ENCODE measurements at regions not wholly inside any gene's neighbourhood (a gene's known extent, or its start where the extent isn't known, plus 50 kb on each side); places are given as distances from the start of the nearest gene placed in this dataset.

DNA sequence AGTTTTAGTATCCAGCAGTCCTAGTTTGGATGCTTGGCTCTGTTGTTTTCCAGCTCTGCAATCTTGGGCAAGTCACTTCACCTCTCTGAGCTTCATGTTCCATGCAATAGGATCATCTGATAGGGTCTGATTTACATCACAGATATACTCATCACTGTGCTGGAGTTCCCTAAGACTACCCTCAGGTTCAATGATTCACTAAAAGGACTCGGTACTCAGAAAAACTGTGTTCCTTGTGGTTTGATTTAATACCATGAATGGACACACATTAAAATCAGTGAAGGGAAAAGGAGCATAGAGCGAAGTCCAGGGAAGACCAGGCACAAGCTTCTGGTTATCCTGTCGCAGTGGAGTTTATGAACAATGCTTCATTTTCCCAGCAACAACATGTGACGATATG is 119.9 kb upstream of the EFNA5 start:
- Histone ChIP-seq H2BK120ac (ENCODE audit: low read depth, low read length) (no peak overlapping the region), H3K4me3 (ENCODE audit: low read length in 2 of 2) (no peak overlapping the region), H3K27ac (replicated peaks; ENCODE audit: low read length) (no peak overlapping the region), H2BK5ac (ENCODE audit: low read length) (no peak overlapping the region), H3K27me3 (ENCODE audit: control insufficient read depth in 3 of 3, insufficient read depth in 3 of 3, low read depth in 1 of 3, low read length in 3 of 3) (no peaks in the 10 kb centered on the region), H3K23ac (ENCODE audit: low read depth, low read length, poor library complexity) (no peak overlapping the region), H3K4me2 (ENCODE audit: insufficient read depth, low read length, poor library complexity, severe bottlenecking) (no peak overlapping the region), H2AK5ac (ENCODE audit: low read depth, low read length) (no peak overlapping the region), H2BK12ac (ENCODE audit: low read length) (no peak overlapping the region), H2AFZ (ENCODE audit: low read length) (no peak overlapping the region), H3K9me3 (replicated peaks in 1 of 2; ENCODE audit: control insufficient read depth in 2 of 2, insufficient read depth in 1 of 2, low read depth in 1 of 2, low read length in 2 of 2) (peaks cover 9 to 16% of the 10 kb centered on the region in 2 donors), H2BK15ac (ENCODE audit: low read length) (no peak overlapping the region), H3K36me3 (replicated peaks in 1 of 2; ENCODE audit: control insufficient read depth in 2 of 2, insufficient read depth in 2 of 2, low read length in 2 of 2) (no peaks in the 10 kb centered on the region), H3K18ac (ENCODE audit: low read length) (no peak overlapping the region), H3K4me1 (ENCODE audit: control insufficient read depth in 2 of 2, insufficient read depth in 1 of 2, low read depth in 1 of 2, low read length in 2 of 2) (no peaks in the 10 kb centered on the region), H3K79me1 (ENCODE audit: low read depth, low read length) (no peaks in the 10 kb centered on the region), H3K9ac (ENCODE audit: low read depth, low read length, poor library complexity) (no peak overlapping the region), H4K91ac (ENCODE audit: low read depth, low read length, poor library complexity) (no peak overlapping the region), H3K4ac (ENCODE audit: low read length) (no peak overlapping the region), H3K14ac (ENCODE audit: low read length) (no peak overlapping the region), H4K8ac (ENCODE audit: low read depth, low read length) (no peak overlapping the region)
- DNase-seq (ENCODE audit: low spot score): no peak
- no CpG with 5 or more reads among the region's 4 CpGs for WGBS, 2 donors (ENCODE audit: extremely low coverage in 2 of 2, insufficient read length in 2 of 2, insufficient replicate concordance in 1 of 2)

DNA sequence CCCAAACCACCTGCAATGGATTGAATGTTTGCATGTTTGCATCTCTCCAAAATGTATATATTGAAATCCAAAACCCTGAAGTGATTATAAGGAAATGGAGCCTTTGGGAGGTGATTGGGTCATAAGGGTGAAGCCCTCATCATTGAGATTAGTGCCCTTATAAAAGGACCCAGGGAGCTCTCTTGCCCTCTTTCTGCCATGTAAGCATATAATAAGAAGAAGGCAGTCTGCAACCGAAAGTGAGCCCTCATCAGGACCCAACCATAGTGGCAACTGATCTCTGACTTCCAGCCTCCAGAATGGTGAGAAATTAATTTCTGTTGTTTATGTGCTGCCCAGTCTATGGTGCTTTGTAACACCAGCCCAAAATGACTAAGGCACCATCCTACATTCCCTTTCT is 115.7 kb upstream of the EFNA5 start:
- Histone ChIP-seq H3K14ac (ENCODE audit: low read length) (no peak overlapping the region), H2BK120ac (ENCODE audit: low read depth, low read length) (no peak overlapping the region), H2AK5ac (ENCODE audit: low read depth, low read length) (no peak overlapping the region), H3K27me3 (ENCODE audit: control insufficient read depth in 3 of 3, insufficient read depth in 3 of 3, low read depth in 1 of 3, low read length in 3 of 3) (no peaks in the 10 kb centered on the region), H3K4ac (ENCODE audit: low read length) (no peak overlapping the region), H3K4me1 (ENCODE audit: control insufficient read depth in 2 of 2, insufficient read depth in 1 of 2, low read depth in 1 of 2, low read length in 2 of 2) (peaks cover 0 to 2% of the 10 kb centered on the region in 2 donors), H3K79me1 (ENCODE audit: low read depth, low read length) (no peaks in the 10 kb centered on the region), H3K4me2 (ENCODE audit: insufficient read depth, low read length, poor library complexity, severe bottlenecking) (no peak overlapping the region), H4K91ac (ENCODE audit: low read depth, low read length, poor library complexity) (no peak overlapping the region), H2AFZ (ENCODE audit: low read length) (no peak overlapping the region), H3K9ac (ENCODE audit: low read depth, low read length, poor library complexity) (no peak overlapping the region), H4K8ac (ENCODE audit: low read depth, low read length) (no peak overlapping the region), H3K18ac (ENCODE audit: low read length) (no peak overlapping the region), H3K4me3 (ENCODE audit: low read length in 2 of 2) (no peak overlapping the region), H2BK5ac (ENCODE audit: low read length) (no peak overlapping the region), H2BK15ac (ENCODE audit: low read length) (no peak overlapping the region), H3K23ac (ENCODE audit: low read depth, low read length, poor library complexity) (no peak overlapping the region), H2BK12ac (ENCODE audit: low read length) (no peak overlapping the region), H3K27ac (replicated peaks; ENCODE audit: low read length) (no peak overlapping the region), H3K9me3 (replicated peaks in 1 of 2; ENCODE audit: control insufficient read depth in 2 of 2, insufficient read depth in 1 of 2, low read depth in 1 of 2, low read length in 2 of 2) (peaks cover 9 to 18% of the 10 kb centered on the region in 2 donors), H3K36me3 (replicated peaks in 1 of 2; ENCODE audit: control insufficient read depth in 2 of 2, insufficient read depth in 2 of 2, low read length in 2 of 2) (no peaks in the 10 kb centered on the region)
- no peak for DNase-seq (ENCODE audit: low spot score)
- WGBS, 2 donors (ENCODE audit: extremely low coverage in 2 of 2, insufficient read length in 2 of 2, insufficient replicate concordance in 1 of 2): no CpG with 5 or more reads among the region's 1 CpG

DNA sequence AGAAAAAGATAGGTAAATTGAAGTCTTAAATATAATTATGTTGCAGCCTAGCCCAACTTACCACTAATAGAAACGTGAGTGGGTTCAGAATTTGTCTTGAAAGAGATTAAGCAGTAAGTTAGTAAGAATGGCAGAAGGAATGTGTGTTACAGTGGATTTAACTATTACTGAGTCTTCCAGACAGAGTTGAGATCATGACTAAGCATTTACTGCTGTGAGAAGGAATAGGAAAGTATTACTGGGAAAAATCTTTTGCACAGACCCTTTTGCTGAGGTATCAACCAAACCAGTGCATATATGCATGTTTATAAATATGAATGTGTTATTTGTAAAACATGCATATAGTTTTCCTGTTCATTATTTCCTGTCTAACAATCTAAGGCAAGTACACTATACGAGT is 112.8 kb upstream of the EFNA5 start:
- Histone ChIP-seq H2AFZ (ENCODE audit: low read length) (no peak overlapping the region), H3K27ac (replicated peaks; ENCODE audit: low read length) (no peak overlapping the region)
- no CpG with 5 or more reads among the region's 2 CpGs for WGBS, 2 donors (ENCODE audit: extremely low coverage in 2 of 2, insufficient read length in 2 of 2, insufficient replicate concordance in 1 of 2)

DNA sequence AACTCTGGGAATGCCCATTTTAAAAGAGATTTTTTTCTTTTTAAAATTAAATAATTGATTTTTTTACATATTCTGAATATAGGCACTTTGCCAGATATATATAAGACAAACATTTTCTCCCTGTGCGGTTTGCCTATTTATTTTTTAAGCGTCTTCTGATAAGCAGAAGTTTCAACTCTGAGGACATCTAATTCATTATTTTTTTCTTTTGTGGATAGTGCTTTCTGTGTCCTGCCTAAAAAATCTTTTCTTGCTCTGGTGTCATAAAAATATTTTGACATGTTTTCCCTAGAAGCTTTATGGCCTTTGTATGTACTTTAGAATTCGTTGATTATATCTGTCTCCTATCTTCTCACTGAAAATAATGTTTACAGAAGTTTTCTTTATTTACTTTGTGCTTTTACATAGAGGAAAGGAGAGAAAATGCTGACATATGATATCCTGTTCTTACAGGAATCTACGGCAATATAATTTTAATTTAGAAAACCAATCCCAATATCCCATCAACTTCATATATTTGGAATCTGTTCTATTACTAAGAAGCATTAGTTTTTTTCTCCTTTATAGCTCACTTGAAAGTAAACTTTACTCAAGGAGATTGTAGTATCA is 111.9 kb upstream of the EFNA5 start:
- no peak overlapping the region for H4K91ac ChIP-seq (ENCODE audit: low read depth, low read length, poor library complexity)
- no peak overlapping the region for H2BK15ac ChIP-seq (ENCODE audit: low read length)
- DNase-seq (ENCODE audit: low spot score): no peak
- H2BK120ac ChIP-seq (ENCODE audit: low read depth, low read length): no peak overlapping the region
- H3K36me3 ChIP-seq (replicated peaks in 1 of 2; ENCODE audit: control insufficient read depth in 2 of 2, insufficient read depth in 2 of 2, low read length in 2 of 2): no peaks in the 10 kb centered on the region
- peaks cover 9 to 20% of the 10 kb centered on the region in 2 donors for H3K9me3 ChIP-seq (replicated peaks in 1 of 2; ENCODE audit: control insufficient read depth in 2 of 2, insufficient read depth in 1 of 2, low read depth in 1 of 2, low read length in 2 of 2)
- H3K9ac ChIP-seq (ENCODE audit: low read depth, low read length, poor library complexity): no peak overlapping the region
- H3K27ac ChIP-seq (replicated peaks; ENCODE audit: low read length): no peak overlapping the region
- no peak overlapping the region for H3K4me2 ChIP-seq (ENCODE audit: insufficient read depth, low read length, poor library complexity, severe bottlenecking)
- no peak overlapping the region for H3K18ac ChIP-seq (ENCODE audit: low read length)
- no peaks in the 10 kb centered on the region for H3K27me3 ChIP-seq (ENCODE audit: control insufficient read depth in 3 of 3, insufficient read depth in 3 of 3, low read depth in 1 of 3, low read length in 3 of 3)
- H3K23ac ChIP-seq (ENCODE audit: low read depth, low read length, poor library complexity): no peak overlapping the region
- no peak overlapping the region for H4K8ac ChIP-seq (ENCODE audit: low read depth, low read length)
- no peak overlapping the region for H2AFZ ChIP-seq (ENCODE audit: low read length)
- peaks cover 0 to 12% of the 10 kb centered on the region in 2 donors for H3K4me1 ChIP-seq (ENCODE audit: control insufficient read depth in 2 of 2, insufficient read depth in 1 of 2, low read depth in 1 of 2, low read length in 2 of 2)
- H2AK5ac ChIP-seq (ENCODE audit: low read depth, low read length): no peak overlapping the region
- WGBS, 2 donors (ENCODE audit: extremely low coverage in 2 of 2, insufficient read length in 2 of 2, insufficient replicate concordance in 1 of 2): no CpG with 5 or more reads among the region's 4 CpGs
- no peak overlapping the region for H3K14ac ChIP-seq (ENCODE audit: low read length)
- no peaks in the 10 kb centered on the region for H3K79me1 ChIP-seq (ENCODE audit: low read depth, low read length)
- H3K4ac ChIP-seq (ENCODE audit: low read length): no peak overlapping the region
- H2BK12ac ChIP-seq (ENCODE audit: low read length): no peak overlapping the region
- H2BK5ac ChIP-seq (ENCODE audit: low read length): no peak overlapping the region
- no peak overlapping the region for H3K4me3 ChIP-seq (ENCODE audit: low read length in 2 of 2)

More for the DNA sequence above, 112.8 kb upstream of the EFNA5 start:
- no peak overlapping the region for H3K9ac ChIP-seq (ENCODE audit: low read depth, low read length, poor library complexity)
- no peak overlapping the region for H3K18ac ChIP-seq (ENCODE audit: low read length)
- no peak overlapping the region for H3K4me2 ChIP-seq (ENCODE audit: insufficient read depth, low read length, poor library complexity, severe bottlenecking)
- no peak for DNase-seq (ENCODE audit: low spot score)
- no peaks in the 10 kb centered on the region for H3K27me3 ChIP-seq (ENCODE audit: control insufficient read depth in 3 of 3, insufficient read depth in 3 of 3, low read depth in 1 of 3, low read length in 3 of 3)
- no peak overlapping the region for H3K4ac ChIP-seq (ENCODE audit: low read length)
- no peak overlapping the region for H3K4me3 ChIP-seq (ENCODE audit: low read length in 2 of 2)
- H2BK120ac ChIP-seq (ENCODE audit: low read depth, low read length): no peak overlapping the region
- H3K23ac ChIP-seq (ENCODE audit: low read depth, low read length, poor library complexity): no peak overlapping the region
- H4K91ac ChIP-seq (ENCODE audit: low read depth, low read length, poor library complexity): no peak overlapping the region
- peaks cover 0 to 4% of the 10 kb centered on the region in 2 donors for H3K4me1 ChIP-seq (ENCODE audit: control insufficient read depth in 2 of 2, insufficient read depth in 1 of 2, low read depth in 1 of 2, low read length in 2 of 2)
- H4K8ac ChIP-seq (ENCODE audit: low read depth, low read length): no peak overlapping the region
- peaks cover 11 to 25% of the 10 kb centered on the region in 2 donors for H3K9me3 ChIP-seq (replicated peaks in 1 of 2; ENCODE audit: control insufficient read depth in 2 of 2, insufficient read depth in 1 of 2, low read depth in 1 of 2, low read length in 2 of 2)
- no peaks in the 10 kb centered on the region for H3K79me1 ChIP-seq (ENCODE audit: low read depth, low read length)
- no peak overlapping the region for H2AK5ac ChIP-seq (ENCODE audit: low read depth, low read length)
- H3K14ac ChIP-seq (ENCODE audit: low read length): no peak overlapping the region
- no peaks in the 10 kb centered on the region for H3K36me3 ChIP-seq (replicated peaks in 1 of 2; ENCODE audit: control insufficient read depth in 2 of 2, insufficient read depth in 2 of 2, low read length in 2 of 2)
- no peak overlapping the region for H2BK5ac ChIP-seq (ENCODE audit: low read length)
- no peak overlapping the region for H2BK15ac ChIP-seq (ENCODE audit: low read length)
- no peak overlapping the region for H2BK12ac ChIP-seq (ENCODE audit: low read length)
